CD4-positive, alpha-beta T cell treated with Interleukin-15 for 1 hour (primary cell): ENCODE measurements at regions not wholly inside any gene's neighbourhood (a gene's known extent, or its start where the extent isn't known, plus 50 kb on each side); places are given as distances from the start of the nearest gene placed in this dataset.
"Not testable (repeated sequence)": the region's sequence is repeated elsewhere in the genome, so short reads cannot be mapped to it uniquely, and the experiment has no call there.

Experiments used
- DNase-seq: peaks from one replicate; pipeline ENCODE4 v3.0.0-alpha.2; 2020

- DNase-seq, result no peak
Measured at GRCh38 chr6:155628306-155628705, 172.7 kb upstream of the NOX3 start.

GRCh38 chr6:155627722-155628212 is 172.1 kb upstream of the NOX3 start:
- not testable (repeated sequence) for DNase-seq

- no peak for DNase-seq
Measured at GRCh38 chr6:155623450-155624178, 168.0 kb upstream of the NOX3 start.

- no peak for DNase-seq
Measured at GRCh38 chr6:155614606-155615005, 159.0 kb upstream of the NOX3 start.

- DNase-seq, result no peak
Measured at GRCh38 chr6:155611742-155612141, 156.1 kb upstream of the NOX3 start.

- DNase-seq, result no peak
Measured at GRCh38 chr6:155604991-155605390, 149.4 kb upstream of the NOX3 start.

GRCh38 chr6:155599561-155599960 is 143.9 kb upstream of the NOX3 start:
- DNase-seq, result no peak

GRCh38 chr6:155599160-155599559 is 143.5 kb upstream of the NOX3 start:
- DNase-seq, result no peak

- no peak for DNase-seq
Measured at GRCh38 chr6:155595284-155595683, 139.6 kb upstream of the NOX3 start.

- DNase-seq, result no peak
Measured at GRCh38 chr6:155591741-155592140, 136.1 kb upstream of the NOX3 start.

- DNase-seq, result no peak
Measured at GRCh38 chr6:155589190-155589589, 133.6 kb upstream of the NOX3 start.

GRCh38 chr6:155587817-155588216 is 132.2 kb upstream of the NOX3 start:
- no peak for DNase-seq

GRCh38 chr6:155586090-155586489 is 130.5 kb upstream of the NOX3 start:
- no peak for DNase-seq

GRCh38 chr6:155584006-155584405 is 128.4 kb upstream of the NOX3 start:
- DNase-seq, result no peak

- no peak for DNase-seq
Measured at GRCh38 chr6:155582016-155582991, 126.7 kb upstream of the NOX3 start.

GRCh38 chr6:155580904-155581303 is 125.3 kb upstream of the NOX3 start:
- no peak for DNase-seq

- DNase-seq, result no peak
Measured at GRCh38 chr6:155578251-155578650, 122.6 kb upstream of the NOX3 start.

GRCh38 chr6:155561966-155562364 is 106.3 kb upstream of the NOX3 start:
- no peak for DNase-seq

GRCh38 chr6:155561257-155561965 is 105.8 kb upstream of the NOX3 start:
- no peak for DNase-seq

- DNase-seq, result no peak
Measured at GRCh38 chr6:155549928-155550327, 94.3 kb upstream of the NOX3 start.

GRCh38 chr6:155549028-155549798 is 93.6 kb upstream of the NOX3 start:
- DNase-seq, result no peak

GRCh38 chr6:155548576-155548975 is 92.9 kb upstream of the NOX3 start:
- no peak for DNase-seq
